ENCODE measurements at regions not wholly inside any gene's neighbourhood (a gene's known extent, or its start where the extent isn't known, plus 50 kb on each side); places are given as distances from the start of the nearest gene placed in this dataset.

GRCh38 chr2:58974426-58974825 is 733.3 kb upstream of the FANCL start (continued):
- TF ChIP-seq, protein P1, sequence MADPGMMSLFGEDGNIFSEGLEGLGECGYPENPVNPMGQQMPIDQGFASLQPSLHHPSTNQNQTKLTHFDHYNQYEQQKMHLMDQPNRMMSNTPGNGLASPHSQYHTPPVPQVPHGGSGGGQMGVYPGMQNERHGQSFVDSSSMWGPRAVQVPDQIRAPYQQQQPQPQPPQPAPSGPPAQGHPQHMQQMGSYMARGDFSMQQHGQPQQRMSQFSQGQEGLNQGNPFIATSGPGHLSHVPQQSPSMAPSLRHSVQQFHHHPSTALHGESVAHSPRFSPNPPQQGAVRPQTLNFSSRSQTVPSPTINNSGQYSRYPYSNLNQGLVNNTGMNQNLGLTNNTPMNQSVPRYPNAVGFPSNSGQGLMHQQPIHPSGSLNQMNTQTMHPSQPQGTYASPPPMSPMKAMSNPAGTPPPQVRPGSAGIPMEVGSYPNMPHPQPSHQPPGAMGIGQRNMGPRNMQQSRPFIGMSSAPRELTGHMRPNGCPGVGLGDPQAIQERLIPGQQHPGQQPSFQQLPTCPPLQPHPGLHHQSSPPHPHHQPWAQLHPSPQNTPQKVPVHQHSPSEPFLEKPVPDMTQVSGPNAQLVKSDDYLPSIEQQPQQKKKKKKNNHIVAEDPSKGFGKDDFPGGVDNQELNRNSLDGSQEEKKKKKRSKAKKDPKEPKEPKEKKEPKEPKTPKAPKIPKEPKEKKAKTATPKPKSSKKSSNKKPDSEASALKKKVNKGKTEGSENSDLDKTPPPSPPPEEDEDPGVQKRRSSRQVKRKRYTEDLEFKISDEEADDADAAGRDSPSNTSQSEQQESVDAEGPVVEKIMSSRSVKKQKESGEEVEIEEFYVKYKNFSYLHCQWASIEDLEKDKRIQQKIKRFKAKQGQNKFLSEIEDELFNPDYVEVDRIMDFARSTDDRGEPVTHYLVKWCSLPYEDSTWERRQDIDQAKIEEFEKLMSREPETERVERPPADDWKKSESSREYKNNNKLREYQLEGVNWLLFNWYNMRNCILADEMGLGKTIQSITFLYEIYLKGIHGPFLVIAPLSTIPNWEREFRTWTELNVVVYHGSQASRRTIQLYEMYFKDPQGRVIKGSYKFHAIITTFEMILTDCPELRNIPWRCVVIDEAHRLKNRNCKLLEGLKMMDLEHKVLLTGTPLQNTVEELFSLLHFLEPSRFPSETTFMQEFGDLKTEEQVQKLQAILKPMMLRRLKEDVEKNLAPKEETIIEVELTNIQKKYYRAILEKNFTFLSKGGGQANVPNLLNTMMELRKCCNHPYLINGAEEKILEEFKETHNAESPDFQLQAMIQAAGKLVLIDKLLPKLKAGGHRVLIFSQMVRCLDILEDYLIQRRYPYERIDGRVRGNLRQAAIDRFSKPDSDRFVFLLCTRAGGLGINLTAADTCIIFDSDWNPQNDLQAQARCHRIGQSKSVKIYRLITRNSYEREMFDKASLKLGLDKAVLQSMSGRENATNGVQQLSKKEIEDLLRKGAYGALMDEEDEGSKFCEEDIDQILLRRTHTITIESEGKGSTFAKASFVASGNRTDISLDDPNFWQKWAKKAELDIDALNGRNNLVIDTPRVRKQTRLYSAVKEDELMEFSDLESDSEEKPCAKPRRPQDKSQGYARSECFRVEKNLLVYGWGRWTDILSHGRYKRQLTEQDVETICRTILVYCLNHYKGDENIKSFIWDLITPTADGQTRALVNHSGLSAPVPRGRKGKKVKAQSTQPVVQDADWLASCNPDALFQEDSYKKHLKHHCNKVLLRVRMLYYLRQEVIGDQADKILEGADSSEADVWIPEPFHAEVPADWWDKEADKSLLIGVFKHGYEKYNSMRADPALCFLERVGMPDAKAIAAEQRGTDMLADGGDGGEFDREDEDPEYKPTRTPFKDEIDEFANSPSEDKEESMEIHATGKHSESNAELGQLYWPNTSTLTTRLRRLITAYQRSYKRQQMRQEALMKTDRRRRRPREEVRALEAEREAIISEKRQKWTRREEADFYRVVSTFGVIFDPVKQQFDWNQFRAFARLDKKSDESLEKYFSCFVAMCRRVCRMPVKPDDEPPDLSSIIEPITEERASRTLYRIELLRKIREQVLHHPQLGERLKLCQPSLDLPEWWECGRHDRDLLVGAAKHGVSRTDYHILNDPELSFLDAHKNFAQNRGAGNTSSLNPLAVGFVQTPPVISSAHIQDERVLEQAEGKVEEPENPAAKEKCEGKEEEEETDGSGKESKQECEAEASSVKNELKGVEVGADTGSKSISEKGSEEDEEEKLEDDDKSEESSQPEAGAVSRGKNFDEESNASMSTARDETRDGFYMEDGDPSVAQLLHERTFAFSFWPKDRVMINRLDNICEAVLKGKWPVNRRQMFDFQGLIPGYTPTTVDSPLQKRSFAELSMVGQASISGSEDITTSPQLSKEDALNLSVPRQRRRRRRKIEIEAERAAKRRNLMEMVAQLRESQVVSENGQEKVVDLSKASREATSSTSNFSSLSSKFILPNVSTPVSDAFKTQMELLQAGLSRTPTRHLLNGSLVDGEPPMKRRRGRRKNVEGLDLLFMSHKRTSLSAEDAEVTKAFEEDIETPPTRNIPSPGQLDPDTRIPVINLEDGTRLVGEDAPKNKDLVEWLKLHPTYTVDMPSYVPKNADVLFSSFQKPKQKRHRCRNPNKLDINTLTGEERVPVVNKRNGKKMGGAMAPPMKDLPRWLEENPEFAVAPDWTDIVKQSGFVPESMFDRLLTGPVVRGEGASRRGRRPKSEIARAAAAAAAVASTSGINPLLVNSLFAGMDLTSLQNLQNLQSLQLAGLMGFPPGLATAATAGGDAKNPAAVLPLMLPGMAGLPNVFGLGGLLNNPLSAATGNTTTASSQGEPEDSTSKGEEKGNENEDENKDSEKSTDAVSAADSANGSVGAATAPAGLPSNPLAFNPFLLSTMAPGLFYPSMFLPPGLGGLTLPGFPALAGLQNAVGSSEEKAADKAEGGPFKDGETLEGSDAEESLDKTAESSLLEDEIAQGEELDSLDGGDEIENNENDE (IDR thresholded peaks at IDR 0.05; ENCODE audit: insufficient replicate concordance, low read length) = no peak
- TF ChIP-seq CEBPB (IDR thresholded peaks at IDR 0.05; ENCODE audit: low read depth, low read length) (0 out of 2 replicates have a peak, but pooled peaks have one; percentile 23), TAF1 (IDR thresholded peaks at IDR 0.05; ENCODE audit: low read depth, low read length) (no peak), CHD1 (IDR thresholded peaks at IDR 0.05; ENCODE audit: low read depth, low read length) (no peak), CBX8 (IDR thresholded peaks at IDR 0.05; ENCODE audit: borderline replicate concordance, low read depth, low read length) (no peak), SP2 (IDR thresholded peaks at IDR 0.05; ENCODE audit: low read length) (no peak), GTF2F1 (IDR thresholded peaks at IDR 0.05; ENCODE audit: borderline replicate concordance, low read depth, low read length) (no peak)
